Ureter (tissue), 1 donor: ENCODE measurements at regions not wholly inside any gene's neighbourhood (a gene's known extent, or its start where the extent isn't known, plus 50 kb on each side); places are given as distances from the start of the nearest gene placed in this dataset.
"Not testable (repeated sequence)": the region's sequence is repeated elsewhere in the genome, so short reads cannot be mapped to it uniquely, and the experiment has no call there.

Experiments used
- DNase-seq: peaks from one replicate; pipeline ENCODE4 v3.0.0-alpha.2; 2020; ENCODE audit warnings: low spot score
- donor health status: DM: yes; HTN: yes; CAD: no.

DNA sequence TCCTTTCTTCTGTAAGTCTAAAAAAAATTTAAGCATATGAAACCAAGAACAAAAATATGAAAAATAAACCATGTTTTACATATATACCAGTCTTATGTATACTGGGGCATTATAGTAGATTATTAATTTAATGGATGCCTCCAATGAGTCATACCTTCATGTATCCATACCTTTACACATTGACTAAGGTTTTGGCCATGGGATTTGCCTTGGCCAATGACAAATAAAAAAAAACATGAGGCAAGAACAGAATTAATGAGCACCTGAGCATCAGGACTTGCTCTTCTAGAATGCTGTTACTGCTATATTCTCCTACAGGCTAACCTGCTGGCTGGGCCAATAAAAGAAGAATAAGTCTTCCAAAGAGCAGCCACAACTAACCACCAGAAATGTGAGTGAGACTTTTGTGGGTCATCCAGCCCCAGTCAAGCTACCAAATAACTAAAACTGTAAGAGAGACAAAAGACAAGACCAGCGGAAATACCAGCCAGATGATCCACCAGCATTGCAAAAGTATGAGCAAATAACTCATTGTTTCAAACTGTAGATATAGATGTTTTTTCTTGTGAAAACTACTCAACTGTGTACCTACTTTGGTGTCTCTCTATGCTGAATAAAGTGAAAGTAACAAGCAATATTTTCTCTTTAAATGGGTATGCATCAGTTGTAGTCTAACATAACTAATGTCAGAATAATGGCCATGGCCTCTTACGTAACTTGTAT lies 749.6 kb upstream of the VRK2 start:
- DNase-seq: no peak

DNA sequence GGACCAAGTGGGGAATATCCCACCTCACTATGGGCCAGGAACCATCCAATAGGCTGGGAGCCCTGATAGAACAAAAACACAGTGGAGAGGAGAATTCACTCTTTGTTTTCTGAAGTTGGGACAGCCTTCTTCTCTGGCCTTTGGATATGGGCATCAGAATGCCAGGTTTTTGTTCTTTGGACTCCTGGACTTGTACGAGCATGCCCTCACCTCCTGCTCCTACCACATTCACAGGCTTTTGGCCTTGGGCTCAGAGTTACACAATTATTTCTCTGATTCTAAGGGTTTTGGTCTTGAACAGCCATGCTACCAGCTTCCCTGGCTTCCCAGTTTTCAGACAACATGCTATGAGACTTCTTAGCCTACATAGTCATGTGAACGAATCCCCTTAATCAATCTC lies 732.9 kb upstream of the VRK2 start:
- DNase-seq: no peak

DNA sequence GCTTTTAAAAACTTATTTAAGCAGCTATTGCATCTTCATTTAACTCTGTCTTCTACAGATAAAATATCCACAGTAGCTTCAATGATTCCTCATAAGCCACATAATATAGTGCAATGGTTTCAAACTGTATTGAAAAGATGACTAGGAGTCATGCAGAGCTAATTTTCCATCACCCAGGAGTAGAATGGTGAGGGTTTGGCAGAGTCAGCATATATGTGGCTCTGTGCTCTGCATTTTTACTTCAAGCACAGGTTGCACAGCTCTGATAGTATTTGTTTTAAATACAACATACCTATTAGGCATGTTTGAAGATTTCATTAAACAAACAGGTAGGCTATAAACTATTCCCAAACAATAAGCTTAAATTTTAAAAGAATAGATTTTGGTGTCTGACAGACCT lies 731.9 kb upstream of the VRK2 start:
- no peak for DNase-seq

DNA sequence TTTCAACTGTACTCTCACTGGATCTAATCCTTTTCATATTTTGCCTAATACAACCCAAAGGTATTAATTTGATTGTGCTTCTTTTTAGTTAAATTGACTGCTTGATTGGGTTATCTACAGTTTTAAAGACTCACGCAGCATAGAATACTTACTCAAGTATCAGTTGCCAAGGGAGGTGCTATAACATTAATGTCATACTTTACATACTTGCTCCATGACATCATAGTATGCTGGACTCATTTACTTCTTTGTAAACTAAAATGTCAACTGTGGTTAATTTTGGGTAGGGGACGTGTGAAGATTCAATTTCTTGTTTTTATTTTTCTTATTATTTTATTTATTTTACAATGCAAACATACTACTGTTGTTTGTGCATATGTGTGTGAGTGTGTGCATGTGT lies 716.2 kb upstream of the VRK2 start:
- DNase-seq: no peak

GRCh38 chr2:57333221-57333620 lies 713.4 kb upstream of the VRK2 start:
- no peak for DNase-seq

DNA sequence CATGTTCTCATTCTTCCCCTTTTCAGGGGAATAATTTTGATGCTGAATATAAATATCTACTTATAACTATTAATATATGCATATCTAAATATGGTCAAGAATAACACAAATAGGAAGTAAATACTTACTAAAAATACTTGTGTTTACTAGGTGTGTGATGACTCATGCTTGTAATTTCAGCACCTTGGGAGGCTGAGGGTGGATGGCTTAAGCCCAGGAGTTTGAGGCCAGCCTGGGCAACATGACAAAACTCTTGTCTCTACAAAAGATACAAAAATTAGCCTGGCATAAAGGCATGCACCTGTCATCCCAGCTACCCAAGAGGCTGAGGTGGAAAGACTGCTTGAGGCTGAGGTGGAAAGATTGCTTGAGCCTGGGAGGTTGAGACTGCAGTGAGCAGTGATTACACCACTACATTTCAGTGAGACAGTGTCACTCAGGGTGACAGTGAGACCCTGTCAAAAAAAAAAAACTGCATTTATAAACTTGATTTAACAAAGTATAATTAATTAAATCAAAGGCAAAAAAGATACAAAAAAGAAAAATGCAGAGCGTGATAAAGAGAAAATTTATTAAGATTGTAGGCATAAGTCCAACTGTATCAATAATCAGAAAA lies 703.1 kb upstream of the VRK2 start:
- DNase-seq: no peak

DNA sequence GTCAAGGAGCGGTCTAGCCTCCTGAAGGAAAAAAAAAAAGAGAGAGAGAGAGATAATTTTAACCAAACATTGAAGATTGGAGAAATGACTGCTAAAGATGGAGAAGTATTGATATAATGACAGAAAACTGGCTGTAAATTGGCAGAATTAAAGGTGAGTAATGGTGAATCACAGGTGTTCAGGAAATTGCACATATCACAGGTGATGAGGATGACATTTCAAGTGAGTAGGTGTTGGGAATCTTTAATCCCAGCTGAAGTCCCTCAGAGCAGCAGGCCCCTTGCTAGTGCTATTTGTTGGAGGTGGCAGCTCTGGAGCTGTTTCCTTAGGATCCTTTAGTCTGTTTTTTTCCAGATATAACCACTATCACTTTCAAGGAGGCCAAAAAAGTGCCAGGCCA lies 678.4 kb upstream of the VRK2 start:
- DNase-seq: no peak

- no peak for DNase-seq
These were observed 675.6 kb upstream of the VRK2 start for GRCh38 chr2:57370882-57371585.

DNA sequence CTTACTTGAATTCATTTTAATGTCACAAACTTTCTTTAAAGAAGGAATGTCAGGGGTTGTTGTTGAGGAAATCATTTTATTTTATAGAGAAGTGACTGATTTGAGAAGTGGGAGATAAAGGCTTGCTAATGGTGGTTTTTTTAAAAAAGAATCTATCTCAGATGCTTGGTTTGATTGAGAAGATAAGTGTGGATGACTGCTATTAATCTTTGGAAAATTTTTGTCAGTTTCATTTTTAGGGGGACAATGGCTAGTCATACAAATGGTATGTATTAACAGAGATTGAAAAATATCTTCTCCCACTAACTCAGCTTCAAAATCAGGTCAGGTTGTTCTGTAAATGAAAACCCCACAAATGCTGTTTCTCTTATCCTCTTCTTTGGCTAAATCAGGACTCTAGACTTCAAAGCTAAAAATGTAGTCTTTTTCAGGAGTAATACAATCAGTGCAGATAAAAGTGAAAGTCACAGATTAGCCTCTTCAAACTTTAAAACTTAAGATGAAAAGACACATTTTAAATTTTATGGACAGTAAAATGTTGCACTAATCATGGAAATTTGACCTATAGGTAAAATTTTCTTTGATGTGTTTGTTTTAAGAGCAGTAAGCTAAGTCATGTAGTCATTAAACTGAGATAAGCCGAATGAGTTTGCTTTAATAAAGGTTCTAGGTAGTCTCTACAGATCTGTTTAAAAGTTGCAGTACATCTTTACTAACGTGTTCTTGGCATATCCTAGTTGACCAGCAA lies 674.2 kb upstream of the VRK2 start:
- no peak for DNase-seq

DNA sequence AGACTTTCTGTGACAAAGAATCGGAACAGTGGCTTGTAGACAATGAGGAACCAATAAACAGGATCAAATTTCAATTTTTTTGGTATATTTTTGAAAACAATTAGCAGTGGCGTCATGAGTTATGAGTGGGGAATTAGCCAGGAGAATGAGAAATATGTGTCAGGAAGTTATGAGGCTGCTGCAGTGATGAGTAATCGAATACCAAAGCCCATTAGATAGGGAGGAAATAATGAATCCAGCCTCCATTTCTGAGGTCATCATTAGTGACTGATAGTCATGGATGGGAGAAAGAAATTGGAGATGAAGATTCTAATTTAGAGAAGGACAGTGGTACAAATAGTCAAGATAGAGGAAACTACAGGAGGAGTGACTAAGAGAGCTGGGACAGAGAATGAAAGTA lies 673.1 kb upstream of the VRK2 start:
- no peak for DNase-seq

DNA sequence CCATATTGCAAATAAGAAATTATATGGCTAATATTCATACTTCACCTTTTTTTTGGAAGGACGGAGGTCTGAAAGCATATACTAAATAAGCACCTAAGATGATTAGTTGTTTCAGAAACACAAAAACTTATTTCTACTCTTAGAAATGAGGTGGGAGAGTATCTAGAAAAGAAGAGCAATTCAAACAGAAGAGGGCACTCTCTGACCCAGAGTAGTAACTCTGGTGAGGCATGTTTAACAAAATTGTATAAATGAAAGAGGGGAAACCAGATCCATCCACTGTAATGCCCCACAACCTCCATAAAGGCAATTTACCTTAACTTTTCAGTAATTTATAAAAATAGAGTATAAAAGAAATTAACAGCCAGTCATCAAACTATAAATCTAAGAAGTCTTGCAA lies 669.6 kb upstream of the VRK2 start:
- DNase-seq: no peak

GRCh38 chr2:57386305-57386704 lies 660.3 kb upstream of the VRK2 start:
- DNase-seq: no peak

DNA sequence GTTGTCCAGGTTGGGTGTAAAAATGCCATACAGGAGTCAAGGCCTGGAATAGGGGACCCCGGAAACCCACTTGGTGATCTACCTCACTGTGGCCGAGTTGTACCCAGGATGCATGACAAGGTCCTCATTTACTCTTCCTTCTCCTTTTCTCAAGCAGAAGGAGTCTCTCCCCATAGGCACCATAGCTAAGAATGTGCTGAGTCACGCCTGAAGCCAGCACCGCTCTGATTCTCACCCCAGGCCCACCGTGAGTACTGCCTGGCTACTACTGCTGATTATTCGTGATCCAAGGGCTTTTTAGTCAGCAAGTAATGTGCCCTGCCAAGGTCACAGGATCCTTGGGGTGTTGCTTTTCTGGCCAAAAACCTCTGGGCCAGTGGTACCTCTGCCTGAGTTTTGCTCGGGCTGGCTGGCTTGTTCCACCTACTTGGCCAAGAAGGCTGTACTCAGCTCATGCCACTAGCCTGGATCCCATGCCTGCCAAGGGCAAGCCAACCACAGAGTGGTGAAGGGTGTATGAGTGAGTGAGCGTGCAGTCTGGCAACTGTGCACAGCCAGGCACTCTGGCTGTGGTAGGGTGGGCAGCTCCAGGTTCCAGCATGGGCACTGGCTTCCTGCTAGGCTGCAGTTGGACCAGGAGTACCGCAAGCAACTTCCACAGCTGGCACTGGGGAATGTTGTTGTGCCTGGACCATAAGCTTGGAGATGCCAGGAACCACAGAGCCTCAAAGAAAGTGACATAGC lies 650.1 kb upstream of the VRK2 start:
- DNase-seq: no peak

DNA sequence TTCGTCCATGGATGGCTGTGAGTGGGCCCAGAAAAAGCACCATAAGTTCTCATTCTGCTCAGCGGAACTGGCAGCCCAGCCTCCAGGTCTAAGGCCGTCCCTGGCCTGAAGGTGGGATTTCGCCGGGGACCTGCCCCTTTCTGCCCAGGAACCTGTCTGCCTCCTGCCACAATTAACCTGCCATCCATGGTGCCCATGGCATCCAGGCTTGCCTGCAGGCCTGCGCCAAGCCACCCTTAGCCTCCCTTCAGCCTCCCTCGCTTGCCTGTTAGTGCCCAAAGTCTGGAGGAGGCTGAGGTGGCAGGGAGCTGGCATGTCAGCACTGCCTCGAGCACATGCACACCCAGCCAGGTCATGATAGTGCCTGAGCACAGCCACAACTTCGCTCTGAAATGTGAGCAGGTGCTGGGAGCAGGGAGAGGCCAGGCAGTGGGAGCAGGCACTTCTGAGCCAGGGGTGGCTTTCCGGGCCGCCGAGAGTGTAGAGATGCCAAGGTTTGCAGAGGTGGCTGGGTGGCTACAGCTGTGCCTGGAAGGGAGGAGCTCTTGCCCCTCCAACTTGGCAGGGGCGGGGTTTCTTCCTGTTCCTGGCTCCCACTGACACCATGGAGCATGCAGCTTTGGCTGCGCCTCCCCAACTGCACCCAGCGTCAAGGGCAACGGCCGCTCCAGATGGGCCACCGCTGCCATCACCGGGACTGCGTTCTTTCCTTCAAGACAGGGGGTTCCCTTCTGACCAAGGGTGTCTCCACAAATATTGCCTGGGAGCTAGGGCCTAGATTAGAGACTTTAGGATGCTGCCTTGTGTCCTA lies 648.9 kb upstream of the VRK2 start:
- no peak for DNase-seq

GRCh38 chr2:57399057-57399456 lies 647.5 kb upstream of the VRK2 start:
- no peak for DNase-seq

GRCh38 chr2:57402096-57402495 lies 644.5 kb upstream of the VRK2 start:
- DNase-seq: no peak

DNA sequence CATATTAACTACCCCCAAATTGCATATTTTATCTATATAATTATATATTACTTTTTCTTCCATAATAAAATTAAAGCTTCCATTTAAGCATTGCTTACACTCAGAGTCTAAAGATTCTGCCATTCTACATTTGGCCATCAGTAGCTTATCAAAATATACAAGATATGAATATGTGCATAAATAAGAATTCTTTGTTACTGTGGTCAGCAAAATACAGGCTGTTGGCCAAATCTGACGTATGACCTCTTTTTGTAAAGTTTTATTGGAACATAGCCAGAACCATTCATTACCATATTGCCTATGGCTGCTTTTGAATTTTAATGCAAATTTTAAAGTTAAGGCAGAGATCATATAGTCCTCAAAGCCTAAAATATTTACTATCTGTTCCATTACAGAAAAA lies 643.9 kb upstream of the VRK2 start:
- DNase-seq: no peak

DNA sequence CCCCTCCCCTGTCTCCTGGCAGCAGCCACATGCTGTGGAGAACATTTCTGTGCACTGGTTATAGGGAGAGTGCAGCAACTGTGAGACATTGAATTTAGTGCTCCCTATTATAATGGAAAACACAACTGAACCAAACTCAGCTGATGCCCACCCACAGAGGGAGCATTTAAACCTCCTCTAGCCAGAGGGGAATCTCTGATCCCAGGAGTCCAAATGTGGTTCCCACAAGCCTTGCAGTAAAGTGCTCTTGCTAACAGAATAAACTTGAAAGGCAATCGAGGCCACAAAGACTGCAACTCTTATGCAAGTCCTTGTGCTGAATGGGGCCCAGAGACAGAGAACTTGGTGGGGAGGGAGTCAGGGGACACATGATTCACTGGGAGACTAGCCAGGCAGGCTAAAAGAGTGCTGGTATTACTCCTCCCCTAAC lies 638.8 kb upstream of the VRK2 start:
- no peak for DNase-seq

- no peak for DNase-seq
These were observed 638.0 kb upstream of the VRK2 start for GRCh38 chr2:57408587-57408986.

- no peak for DNase-seq
These were observed 629.6 kb upstream of the VRK2 start for GRCh38 chr2:57417007-57417406.

- not testable (repeated sequence) for DNase-seq
These were observed 627.7 kb upstream of the VRK2 start for GRCh38 chr2:57418859-57419346.
